H1 (cell line): ENCODE measurements at regions not wholly inside any gene's neighbourhood (a gene's known extent, or its start where the extent isn't known, plus 50 kb on each side); places are given as distances from the start of the nearest gene placed in this dataset.

ENCODE experiments used
- CTCF ChIA-PET: fragments of 300-600 bp; sonication (Branson Sonifier 250); formaldehyde crosslinking; loops from one replicate; lab custom pipeline; 2021; ENCODE audit not compliant: partially characterized antibody; lab: Charles Lee
- POLR2A ChIA-PET: fragments of 300-600 bp; sonication (Branson Sonifier 250); formaldehyde crosslinking; loops from one replicate; lab custom pipeline; 2021; ENCODE audit warnings: inconsistent platforms; ENCODE audit not compliant: partially characterized antibody; lab: Charles Lee
- DNase-seq, 2 experiments: peaks; one replicate each; pipeline versions ENCODE4 v3.0.0 to v3.0.0-alpha.2; 2010 to 2022; ENCODE audit warnings: low spot score in 2 of 2, low read depth in 1 of 2, mixed read lengths in 1 of 2
- FAIRE-seq: peaks from 2 replicates; lab custom pipeline; 2011; peaks lifted over from hg19 to GRCh38; lab: Jason Lieb, UNC
- H2AFZ ChIP-seq: 2 replicates; pipeline ENCODE4 v1.8.1; 2012; ENCODE audit warnings: low read length, inconsistent platforms
- H2AK5ac ChIP-seq: 2 replicates; pipeline ENCODE4 v1.6.1; 2013; ENCODE audit warnings: low read depth, low read length
- H2BK120ac ChIP-seq: replicated peaks from 2 replicates; pipeline ENCODE3; 2013; ENCODE audit warnings: low read depth, low read length, inconsistent platforms
- H2BK12ac ChIP-seq: 2 replicates; pipeline ENCODE4 v1.6.1; 2013; ENCODE audit warnings: low read depth, low read length
- H2BK15ac ChIP-seq: 2 replicates; pipeline ENCODE4 v1.6.1; 2013; ENCODE audit warnings: low read length
- H2BK20ac ChIP-seq: 2 replicates; pipeline ENCODE4 v1.6.1; 2013; ENCODE audit warnings: low read length
- H2BK5ac ChIP-seq: 2 replicates; pipeline ENCODE4 v1.6.1; 2013; ENCODE audit warnings: low read depth, low read length
- H3K14ac ChIP-seq: 2 replicates; pipeline ENCODE4 v1.6.1; 2013; ENCODE audit warnings: inconsistent platforms; ENCODE audit not compliant: insufficient read length
- H3K18ac ChIP-seq: 2 replicates; pipeline ENCODE4 v1.6.1; 2013; ENCODE audit warnings: low read length; ENCODE audit errors: extremely low read depth
- H3K23ac ChIP-seq: 2 replicates; pipeline ENCODE4 v1.6.1; 2013; ENCODE audit warnings: inconsistent platforms; ENCODE audit not compliant: insufficient read length
- H3K23me2 ChIP-seq: 2 replicates; pipeline ENCODE4 v1.6.1; 2013; ENCODE audit warnings: low read depth, low read length
- H3K27ac ChIP-seq: 2 replicates; pipeline ENCODE4 v1.6.1; 2011; ENCODE audit warnings: low read depth, low read length, inconsistent platforms
- H3K27me3 ChIP-seq, 4 experiments: replicated peaks in 1 of 4; 1 replicate in 1 of 4; 2 replicates in 3 of 4; pipeline versions ENCODE4 v1.6.1 to v1.8.1; 2011 to 2013; ENCODE audit warnings: low read length in 3 of 4, mild to moderate bottlenecking in 3 of 4, inconsistent platforms in 2 of 4, mixed read lengths in 2 of 4, moderate library complexity in 1 of 4; ENCODE audit not compliant: control insufficient read depth in 3 of 4, insufficient read depth in 3 of 4; ENCODE audit errors: extremely low read depth in 1 of 4
- H3K36me3 ChIP-seq, 4 experiments: 2 replicates each; pipeline versions ENCODE4 v1.6.1 to v1.8.1; 2011 to 2013; ENCODE audit warnings: mild to moderate bottlenecking in 4 of 4, low read length in 3 of 4, moderate library complexity in 2 of 4, control low read depth in 1 of 4, inconsistent platforms in 1 of 4; ENCODE audit not compliant: insufficient read depth in 4 of 4, control insufficient read depth in 2 of 4
- H3K4ac ChIP-seq: replicated peaks from 2 replicates; pipeline ENCODE3; 2013; ENCODE audit warnings: low read length, low read depth, mixed read lengths, inconsistent platforms; ENCODE audit not compliant: insufficient read length
- H3K4me1 ChIP-seq, 4 experiments: replicated peaks in 1 of 4; 1 replicate in 1 of 4; 2 replicates in 3 of 4; pipeline versions ENCODE4 v1.6.1 to v1.8.1; 2011 to 2013; ENCODE audit warnings: low read length in 3 of 4, inconsistent platforms in 2 of 4, mixed read lengths in 1 of 4; ENCODE audit not compliant: insufficient read depth in 4 of 4, control insufficient read depth in 3 of 4
- H3K4me2 ChIP-seq, 2 experiments: 2 replicates each; pipeline versions ENCODE4 v1.6.1 to v1.8.1; 2011 to 2013; ENCODE audit warnings: low read depth in 2 of 2, low read length in 2 of 2, control low read depth in 1 of 2, inconsistent platforms in 1 of 2, mild to moderate bottlenecking in 1 of 2; ENCODE audit not compliant: insufficient read depth in 1 of 2
- H3K4me3 ChIP-seq, 4 experiments: fragments of 200-600, 300-600 bp in 1 of 4; sonication (generic), shearing (Covaris generic), sonication (Bioruptor Twin) in 1 of 4; 2 replicates each; pipeline versions ENCODE4 v1.5.1 to v1.8.1; 2011 to 2016; ENCODE audit warnings: low read length in 4 of 4, low read depth in 3 of 4, control low read depth in 2 of 4, inconsistent platforms in 2 of 4, mild to moderate bottlenecking in 2 of 4, mixed read lengths in 1 of 4, moderate library complexity in 1 of 4; ENCODE audit not compliant: insufficient read depth in 2 of 4; ENCODE audit errors: extremely low read depth in 1 of 4
- H3K56ac ChIP-seq: replicated peaks from 2 replicates; pipeline ENCODE3; 2013; ENCODE audit warnings: low read depth, mild to moderate bottlenecking, mixed read lengths, low read length, inconsistent platforms; ENCODE audit not compliant: insufficient read length
- H3K79me1 ChIP-seq: 2 replicates; pipeline ENCODE4 v1.6.1; 2013; ENCODE audit warnings: low read depth, low read length, control low read depth
- H3K79me2 ChIP-seq, 2 experiments: 2 replicates each; pipeline versions ENCODE4 v1.6.1 to v1.8.1; 2012 to 2013; ENCODE audit warnings: low read length in 2 of 2, mild to moderate bottlenecking in 2 of 2, inconsistent platforms in 1 of 2; ENCODE audit not compliant: insufficient read depth in 2 of 2, control insufficient read depth in 1 of 2
- H3K9ac ChIP-seq, 4 experiments: replicated peaks in 1 of 4; 1 replicate in 1 of 4; 2 replicates in 3 of 4; pipeline versions ENCODE4 v1.6.1 to v1.8.1; 2011 to 2013; ENCODE audit warnings: low read depth in 3 of 4, low read length in 3 of 4, control low read depth in 2 of 4, mild to moderate bottlenecking in 2 of 4, moderate library complexity in 2 of 4, inconsistent platforms in 1 of 4; ENCODE audit errors: extremely low read depth in 1 of 4
- H3K9me3 ChIP-seq, 2 experiments: 2 replicates each; pipeline versions ENCODE4 v1.6.1 to v1.8.1; 2012 to 2013; ENCODE audit warnings: mild to moderate bottlenecking in 2 of 2, moderate library complexity in 2 of 2, control low read depth in 1 of 2, inconsistent platforms in 1 of 2, low read depth in 1 of 2, low read length in 1 of 2, mixed read lengths in 1 of 2; ENCODE audit not compliant: insufficient read depth in 2 of 2
- H4K20me1 ChIP-seq, 2 experiments: replicated peaks in 1 of 2; 2 replicates each; pipeline versions ENCODE3 to v1.8.1; 2011 to 2013; ENCODE audit warnings: inconsistent platforms in 2 of 2, low read length in 2 of 2, mild to moderate bottlenecking in 1 of 2; ENCODE audit not compliant: insufficient read depth in 2 of 2, control insufficient read depth in 1 of 2
- H4K5ac ChIP-seq: 2 replicates; pipeline ENCODE4 v1.6.1; 2013; ENCODE audit warnings: low read length, low read depth, mixed read lengths, inconsistent platforms; ENCODE audit not compliant: insufficient read length
- H4K8ac ChIP-seq: 2 replicates; pipeline ENCODE4 v1.8.0; 2013; ENCODE audit warnings: mild to moderate bottlenecking, moderate library complexity, low read length, inconsistent platforms; ENCODE audit not compliant: insufficient read depth; ENCODE audit errors: extremely low read depth
- H4K91ac ChIP-seq: replicated peaks from 2 replicates; pipeline ENCODE3; 2013; ENCODE audit warnings: low read length, mixed read lengths, inconsistent platforms; ENCODE audit not compliant: insufficient read length
- CEBPB ChIP-seq: IDR thresholded peaks from 2 replicates; pipeline ENCODE4 v1.6.1; 2012; ENCODE audit warnings: low read depth, low read length
- FOSL1 ChIP-seq: IDR thresholded peaks from 2 replicates; pipeline ENCODE4 v1.6.1; 2011; ENCODE audit warnings: mild to moderate bottlenecking, low read depth, low read length, moderate library complexity; ENCODE audit not compliant: insufficient read depth
- HDAC6 ChIP-seq: IDR thresholded peaks from one replicate; pipeline ENCODE4 v1.7.1; 2012; ENCODE audit warnings: low read depth, mild to moderate bottlenecking, inconsistent platforms, low read length, moderate library complexity
- MAFK ChIP-seq: IDR thresholded peaks from 2 replicates; pipeline ENCODE4 v1.6.1; 2012; ENCODE audit warnings: low read depth, mild to moderate bottlenecking, improper control_type of control experiment, low read length
- MAX ChIP-seq: IDR thresholded peaks from 2 replicates; pipeline ENCODE4 v1.6.1; 2012; ENCODE audit warnings: inconsistent platforms
- POLR2A ChIP-seq, 2 experiments: IDR thresholded peaks; 1 replicate in 1 of 2; 2 replicates in 1 of 2; pipeline ENCODE4 v1.6.1; 2011; ENCODE audit warnings: low read depth in 2 of 2, low read length in 2 of 2, mild to moderate bottlenecking in 2 of 2; ENCODE audit errors: control extremely low read depth in 1 of 2
- RXRA ChIP-seq: IDR thresholded peaks from 2 replicates; pipeline ENCODE4 v1.6.1; 2011; ENCODE audit warnings: low read depth, mild to moderate bottlenecking, low read length, moderate library complexity; ENCODE audit not compliant: insufficient read depth
- SIRT6 ChIP-seq: IDR thresholded peaks from one replicate; pipeline ENCODE4 v1.7.1; 2012; ENCODE audit warnings: low read length, inconsistent platforms
- SIX5 ChIP-seq: IDR thresholded peaks from 2 replicates; pipeline ENCODE4 v1.6.1; 2011; ENCODE audit warnings: mild to moderate bottlenecking, low read depth, low read length
- WGBS, 2 experiments: shearing (Covaris generic) in 1 of 2; methylation state at CpG; one replicate each; pipeline versions ENCODE4 v1.1.6 to v1.1.7; 2013 to 2015; ENCODE audit warnings: low lambda C conversion rate in 2 of 2, mixed read lengths in 2 of 2, inconsistent platforms in 1 of 2, low coverage in 1 of 2, missing lambda C conversion rate in 1 of 2; ENCODE audit not compliant: insufficient replicate concordance in 2 of 2, insufficient coverage in 1 of 2, insufficient read length in 1 of 2; ENCODE audit errors: extremely low coverage in 1 of 2, missing lambda C conversion rate in 1 of 2; 5-methylcytosine and 5-hydroxymethylcytosine counted together
- TF ChIP-seq, protein P1 (sequence below): IDR thresholded peaks from 2 replicates; pipeline ENCODE4 v1.6.1; 2011; ENCODE audit warnings: low read length, improper control_type of control experiment
- TF ChIP-seq, protein P2 (sequence below), 3 experiments: IDR thresholded peaks; 1 replicate in 2 of 3; 2 replicates in 1 of 3; pipeline versions ENCODE4 v1.5.1 to v1.6.1; 2011; ENCODE audit warnings: low read length in 3 of 3, mild to moderate bottlenecking in 3 of 3, inconsistent platforms in 2 of 3, low read depth in 1 of 3, moderate library complexity in 1 of 3; ENCODE audit not compliant: insufficient read depth in 1 of 3; ENCODE audit errors: control extremely low read depth in 1 of 3

GRCh38 chr5:117860550-117860949 lies 1127.8 kb downstream of the DTWD2 start:
- no peak overlapping the region for H3K56ac ChIP-seq
- H2BK20ac ChIP-seq = no peak overlapping the region
- FAIRE-seq = no peak
- H2BK120ac ChIP-seq = no peak overlapping the region
- H4K8ac ChIP-seq = no peak overlapping the region
- no peak overlapping the region for H2BK12ac ChIP-seq
- no peaks in the 10 kb centered on the region; the same call in 1 of the 2 replicates for H3K23me2 ChIP-seq
- H3K4ac ChIP-seq = no peak overlapping the region
- H3K4me3 ChIP-seq = no peak overlapping the region
- H4K20me1 ChIP-seq = no peaks in the 10 kb centered on the region
- H3K27ac ChIP-seq = no peak overlapping the region
- no peak overlapping the region for H3K9ac ChIP-seq
- no peak overlapping the region for H2AFZ ChIP-seq
- ChIA-PET CTCF (interaction anchor here (0.8 to 1.1 kb wide), 2 partner anchors 40 to 405 kb away, joined by 3 to 4 read pairs; no protein-coding TSS in a partner anchor), POLR2A (no interaction called here)
- no peak overlapping the region for H3K14ac ChIP-seq
- H3K36me3 ChIP-seq = no peaks in the 10 kb centered on the region
- H3K23ac ChIP-seq = no peak overlapping the region
- no peaks in the 10 kb centered on the region for H3K4me1 ChIP-seq
- H3K79me1 ChIP-seq = no peaks in the 10 kb centered on the region
- H2AK5ac ChIP-seq = no peak overlapping the region
- no peaks in the 10 kb centered on the region for H3K27me3 ChIP-seq
- H2BK5ac ChIP-seq = no peak overlapping the region
- no peaks in the 10 kb centered on the region for H3K9me3 ChIP-seq
- H4K91ac ChIP-seq = no peak overlapping the region
- 92% methylated on average over 1 of the region's 1 CpG; no CpG with 5 or more reads in 1 of the 2 experiments for WGBS, 2 experiments
- H3K18ac ChIP-seq = no peak overlapping the region
- no peaks in the 10 kb centered on the region for H3K79me2 ChIP-seq
- no peak overlapping the region for H2BK15ac ChIP-seq
- no peak for DNase-seq
- H3K4me2 ChIP-seq = no peak overlapping the region
- no peak overlapping the region for H4K5ac ChIP-seq
- TF ChIP-seq MAFK (no peak), POLR2A (IDR thresholded peaks at IDR 0.05; ENCODE audit: control extremely low read depth in 1 of 2, low read depth in 2 of 2, low read length in 2 of 2) (no peak), MAX (no peak), SIX5 (no peak), CEBPB (no peak), RXRA (no peak), FOSL1 (no peak), HDAC6 (no peak), SIRT6 (no peak)
- TF ChIP-seq, protein P1, sequence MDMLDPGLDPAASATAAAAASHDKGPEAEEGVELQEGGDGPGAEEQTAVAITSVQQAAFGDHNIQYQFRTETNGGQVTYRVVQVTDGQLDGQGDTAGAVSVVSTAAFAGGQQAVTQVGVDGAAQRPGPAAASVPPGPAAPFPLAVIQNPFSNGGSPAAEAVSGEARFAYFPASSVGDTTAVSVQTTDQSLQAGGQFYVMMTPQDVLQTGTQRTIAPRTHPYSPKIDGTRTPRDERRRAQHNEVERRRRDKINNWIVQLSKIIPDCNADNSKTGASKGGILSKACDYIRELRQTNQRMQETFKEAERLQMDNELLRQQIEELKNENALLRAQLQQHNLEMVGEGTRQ = no peak
- TF ChIP-seq, protein P2, sequence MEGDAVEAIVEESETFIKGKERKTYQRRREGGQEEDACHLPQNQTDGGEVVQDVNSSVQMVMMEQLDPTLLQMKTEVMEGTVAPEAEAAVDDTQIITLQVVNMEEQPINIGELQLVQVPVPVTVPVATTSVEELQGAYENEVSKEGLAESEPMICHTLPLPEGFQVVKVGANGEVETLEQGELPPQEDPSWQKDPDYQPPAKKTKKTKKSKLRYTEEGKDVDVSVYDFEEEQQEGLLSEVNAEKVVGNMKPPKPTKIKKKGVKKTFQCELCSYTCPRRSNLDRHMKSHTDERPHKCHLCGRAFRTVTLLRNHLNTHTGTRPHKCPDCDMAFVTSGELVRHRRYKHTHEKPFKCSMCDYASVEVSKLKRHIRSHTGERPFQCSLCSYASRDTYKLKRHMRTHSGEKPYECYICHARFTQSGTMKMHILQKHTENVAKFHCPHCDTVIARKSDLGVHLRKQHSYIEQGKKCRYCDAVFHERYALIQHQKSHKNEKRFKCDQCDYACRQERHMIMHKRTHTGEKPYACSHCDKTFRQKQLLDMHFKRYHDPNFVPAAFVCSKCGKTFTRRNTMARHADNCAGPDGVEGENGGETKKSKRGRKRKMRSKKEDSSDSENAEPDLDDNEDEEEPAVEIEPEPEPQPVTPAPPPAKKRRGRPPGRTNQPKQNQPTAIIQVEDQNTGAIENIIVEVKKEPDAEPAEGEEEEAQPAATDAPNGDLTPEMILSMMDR (IDR thresholded peaks at IDR 0.05; ENCODE audit: control extremely low read depth in 1 of 3, insufficient read depth in 1 of 3, low read depth in 1 of 3, low read length in 3 of 3) = no peak
